LNCAP (cell line): ENCODE measurements at regions not wholly inside any gene's neighbourhood (a gene's known extent, or its start where the extent isn't known, plus 50 kb on each side); places are given as distances from the start of the nearest gene placed in this dataset.

Experiments
- TF ChIP-seq, protein P1 (sequence below): fragments of 450-650 bp; IDR thresholded peaks from 2 replicates; pipeline ENCODE4 v1.5.1; 2017; ENCODE audit warnings: mild to moderate bottlenecking

DNA sequence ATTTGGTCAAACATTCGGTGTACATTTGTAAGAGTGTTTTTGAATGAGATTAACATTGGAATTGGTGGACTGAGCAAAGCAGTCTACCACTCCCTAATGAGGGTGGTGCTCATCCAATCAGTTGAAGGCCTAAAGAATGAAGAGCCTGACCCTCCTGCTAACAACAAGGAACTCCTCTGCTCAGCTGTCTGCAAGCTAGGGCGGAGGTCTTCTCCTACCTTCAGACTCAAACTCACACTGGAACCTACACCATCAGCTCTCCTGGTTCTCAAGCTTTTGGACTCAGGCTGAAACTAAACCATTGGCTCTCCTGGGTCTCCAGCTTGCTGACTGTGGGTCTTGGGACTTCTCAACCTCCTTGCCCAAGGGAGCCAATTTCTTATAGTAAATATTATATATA lies 55.5 kb upstream of the NPAS2 start:
- TF ChIP-seq, protein P1, sequence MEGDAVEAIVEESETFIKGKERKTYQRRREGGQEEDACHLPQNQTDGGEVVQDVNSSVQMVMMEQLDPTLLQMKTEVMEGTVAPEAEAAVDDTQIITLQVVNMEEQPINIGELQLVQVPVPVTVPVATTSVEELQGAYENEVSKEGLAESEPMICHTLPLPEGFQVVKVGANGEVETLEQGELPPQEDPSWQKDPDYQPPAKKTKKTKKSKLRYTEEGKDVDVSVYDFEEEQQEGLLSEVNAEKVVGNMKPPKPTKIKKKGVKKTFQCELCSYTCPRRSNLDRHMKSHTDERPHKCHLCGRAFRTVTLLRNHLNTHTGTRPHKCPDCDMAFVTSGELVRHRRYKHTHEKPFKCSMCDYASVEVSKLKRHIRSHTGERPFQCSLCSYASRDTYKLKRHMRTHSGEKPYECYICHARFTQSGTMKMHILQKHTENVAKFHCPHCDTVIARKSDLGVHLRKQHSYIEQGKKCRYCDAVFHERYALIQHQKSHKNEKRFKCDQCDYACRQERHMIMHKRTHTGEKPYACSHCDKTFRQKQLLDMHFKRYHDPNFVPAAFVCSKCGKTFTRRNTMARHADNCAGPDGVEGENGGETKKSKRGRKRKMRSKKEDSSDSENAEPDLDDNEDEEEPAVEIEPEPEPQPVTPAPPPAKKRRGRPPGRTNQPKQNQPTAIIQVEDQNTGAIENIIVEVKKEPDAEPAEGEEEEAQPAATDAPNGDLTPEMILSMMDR: no peak

DNA sequence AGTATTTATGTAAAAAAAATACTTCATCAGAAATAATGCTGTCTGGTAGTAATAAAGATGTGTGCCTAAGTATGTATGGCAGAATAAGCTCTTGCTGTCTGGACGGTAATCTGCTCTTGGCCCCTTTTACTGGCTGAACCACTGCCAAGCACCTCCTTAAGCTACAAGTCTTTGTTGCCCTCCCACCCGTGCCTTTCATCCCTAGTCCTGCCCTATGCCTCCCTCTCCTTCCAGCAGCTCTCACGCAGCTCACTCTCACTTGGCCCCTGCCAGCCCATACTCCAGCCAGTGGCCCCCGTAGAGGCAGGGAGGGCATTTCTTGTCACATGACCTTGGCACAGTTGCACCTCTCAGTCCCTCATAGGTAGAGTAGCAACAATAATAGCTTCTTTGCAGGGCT lies 54.5 kb upstream of the NPAS2 start:
- TF ChIP-seq, protein P1: no peak

DNA sequence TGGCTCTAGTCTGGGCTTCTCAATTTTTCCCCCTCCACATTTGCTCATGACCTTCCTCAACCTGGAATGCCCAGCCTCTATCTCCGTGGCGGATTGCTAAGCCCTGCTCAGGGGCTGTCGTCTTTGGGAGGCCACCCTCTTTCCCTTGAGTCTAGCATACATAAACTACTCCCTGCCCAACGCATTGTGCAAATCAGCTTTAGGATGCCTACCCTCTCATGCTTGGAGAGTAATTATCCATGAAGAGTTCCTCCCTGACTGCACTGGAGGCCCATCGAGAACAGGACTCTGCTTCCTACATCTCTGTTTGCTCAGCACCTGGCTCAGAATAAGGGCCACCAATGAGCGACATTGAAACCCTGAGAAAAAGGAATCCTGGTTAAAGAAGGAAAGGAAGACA lies 53.7 kb upstream of the NPAS2 start:
- TF ChIP-seq, protein P1: no peak

DNA sequence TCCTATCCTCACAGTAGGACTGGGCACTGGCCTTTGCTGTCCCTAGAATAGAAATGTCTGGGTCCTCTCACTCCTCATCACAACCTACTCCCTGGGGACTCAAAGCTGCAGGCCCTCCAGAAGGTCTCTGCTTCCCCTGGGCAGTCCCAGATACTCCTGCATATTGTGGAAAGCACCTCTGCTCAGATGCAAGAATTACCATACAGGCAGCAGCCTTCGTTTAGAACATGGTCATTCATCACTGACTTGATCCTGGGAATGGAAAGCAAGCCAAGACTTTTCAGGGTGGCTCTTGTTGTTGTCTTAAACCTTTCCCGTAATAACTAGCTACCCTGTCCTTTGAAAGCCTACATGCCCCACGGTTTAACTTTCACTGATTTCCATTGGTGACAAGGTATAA lies 53.1 kb upstream of the NPAS2 start:
- TF ChIP-seq, protein P1: no peak

DNA sequence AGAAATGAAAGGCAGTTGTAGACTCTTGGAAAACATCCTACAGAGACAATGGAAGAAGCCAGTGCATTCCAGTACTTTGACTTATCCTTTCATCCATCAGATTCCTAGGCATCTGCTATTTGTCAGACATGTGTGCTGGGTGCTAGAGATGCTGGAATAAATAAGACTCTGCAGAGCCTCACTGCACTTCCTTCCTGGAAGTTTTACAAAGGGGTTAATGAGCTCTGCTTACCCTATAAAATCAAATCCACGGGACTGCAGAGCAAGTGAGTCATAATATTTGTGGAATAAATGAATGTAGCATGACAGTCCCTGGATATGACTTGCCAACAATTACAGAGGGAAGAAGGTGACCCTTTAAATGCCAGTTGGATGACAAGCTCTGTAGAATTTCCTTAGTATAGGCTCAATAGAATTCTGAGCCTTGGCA lies 52.7 kb upstream of the NPAS2 start:
- TF ChIP-seq, protein P1: no peak

DNA sequence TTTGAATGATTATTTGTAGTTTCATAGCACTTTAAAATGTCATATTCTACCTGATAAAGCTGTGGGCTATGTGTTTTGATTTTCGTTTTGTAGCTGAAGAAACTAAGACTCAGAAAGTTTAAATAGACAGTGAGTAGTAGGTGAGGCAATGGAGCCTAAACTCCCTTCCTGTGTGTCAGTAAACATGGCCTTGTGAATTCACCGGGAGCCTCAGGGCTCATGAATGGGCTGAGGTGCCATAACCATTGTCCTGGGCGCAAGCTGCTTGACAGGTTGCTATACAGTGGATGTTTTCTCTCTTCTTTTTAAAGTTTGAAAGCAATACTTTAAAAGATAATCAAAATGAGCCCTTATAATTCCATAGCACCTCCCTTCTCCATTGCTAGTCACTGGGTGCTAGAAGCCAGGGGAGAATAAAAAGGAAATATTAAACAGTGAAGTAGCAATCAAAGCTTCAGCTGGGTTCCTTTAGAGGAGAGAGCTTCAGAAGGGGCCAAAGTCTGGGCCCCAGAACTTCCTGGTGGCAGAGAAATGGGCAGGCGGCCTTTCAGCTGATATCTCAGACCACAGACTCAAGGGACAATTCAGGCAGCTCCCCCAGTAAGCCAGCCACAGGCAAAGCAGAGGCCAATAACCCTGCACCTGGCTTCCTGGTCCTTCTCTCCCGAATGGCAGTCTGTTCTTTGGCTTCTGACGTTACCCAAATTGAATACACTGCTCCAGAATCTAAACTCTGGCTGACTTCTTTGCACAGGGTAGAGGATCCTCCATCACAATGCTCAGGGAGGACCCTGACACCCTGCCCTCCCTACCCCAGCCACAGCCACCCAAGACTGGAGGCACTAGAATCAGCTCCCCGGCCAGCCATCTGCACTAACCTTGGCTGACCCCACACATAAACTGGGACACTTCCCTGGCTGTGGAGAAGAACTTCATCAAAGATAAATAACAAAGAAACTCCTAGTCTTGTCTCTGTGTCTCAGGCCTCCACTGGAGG lies 51.8 kb upstream of the NPAS2 start:
- TF ChIP-seq, protein P1: no peak
